Transverse colon (tissue), 4 donors: ENCODE measurements at regions not wholly inside any gene's neighbourhood (a gene's known extent, or its start where the extent isn't known, plus 50 kb on each side); places are given as distances from the start of the nearest gene placed in this dataset.

Experiments used
- DNase-seq: peaks from one replicate; pipeline ENCODE4 v3.0.0-alpha.2; 2019
- H3K27ac ChIP-seq, 4 donors: fragments of 200-600 bp; sonication (generic); 2 replicates each; pipeline ENCODE4 v1.5.1; 2016 to 2018; ENCODE audit warnings: inconsistent platforms in 4 of 4
- H3K27me3 ChIP-seq: fragments of 200-600 bp; sonication (generic); 2 replicates; pipeline ENCODE4 v1.5.1; 2017; ENCODE audit warnings: inconsistent platforms
- H3K36me3 ChIP-seq, 4 donors: fragments of 200-600 bp; sonication (generic); 2 replicates each; pipeline ENCODE4 v1.5.1; 2017 to 2019; ENCODE audit warnings: inconsistent platforms in 4 of 4
- H3K4me1 ChIP-seq, 4 donors: fragments of 200-600 bp; sonication (generic); 2 replicates each; pipeline ENCODE4 v1.5.1; 2017 to 2020; ENCODE audit warnings: inconsistent platforms in 4 of 4
- H3K4me3 ChIP-seq, 4 donors: fragments of 200-600 bp; sonication (generic); 1 replicate in 1 of 4; 2 replicates in 3 of 4; pipeline versions ENCODE4 v1.5.1 to v1.6.1; 2017 to 2019; ENCODE audit warnings: inconsistent platforms in 4 of 4
- H3K9me3 ChIP-seq, 2 donors: fragments of 200-600 bp; sonication (generic); 2 replicates each; pipeline ENCODE4 v1.5.1; 2017 to 2019; ENCODE audit warnings: inconsistent platforms in 2 of 2
- CTCF ChIP-seq, 5 experiments: fragments of 200-600 bp in 3 of 5; fragments of 450-650 bp in 2 of 5; sonication (generic) in 3 of 5; IDR thresholded peaks; 1 replicate in 2 of 5; 2 replicates in 3 of 5; pipeline ENCODE4 v1.5.1; 2016 to 2017; ENCODE audit warnings: antibody characterized with exemption in 5 of 5, inconsistent platforms in 3 of 5, mild to moderate bottlenecking in 2 of 5, moderate library complexity in 1 of 5
- EP300 ChIP-seq: sonication (generic); formaldehyde crosslinking; IDR thresholded peaks from one replicate; pipeline ENCODE4 v1.6.1; 2017; ENCODE audit warnings: antibody characterized with exemption, low read depth
- POLR2A ChIP-seq: fragments of 450-650 bp; IDR thresholded peaks from one replicate; pipeline ENCODE4 v1.6.1; 2016; ENCODE audit warnings: antibody characterized with exemption, mild to moderate bottlenecking, moderate library complexity
- POLR2AphosphoS5 ChIP-seq, 3 donors: sonication (generic); formaldehyde crosslinking; IDR thresholded peaks; one replicate each; pipeline ENCODE4 v1.6.1; 2016; ENCODE audit warnings: antibody characterized with exemption in 3 of 3
- WGBS, 2 donors: methylation state at CpG; one replicate each; pipeline ENCODE4 v1.1.5; 2018; ENCODE audit warnings: low coverage in 1 of 2; 5-methylcytosine and 5-hydroxymethylcytosine counted together
- in situ Hi-C, 4 donors: fragments of 200-750 bp; cut with MboI; loops; one replicate each; pipeline versions ENCODE4 v1.15.0 to v1.15.1; 2017; ENCODE audit warnings: low sequenced_read_pairs in 3 of 4, low pct_ligation_motif_present in 1 of 4, low pct_unique_long_range_greater_than_20kb in 1 of 4
- intact Hi-C: fragments of 100-400 bp; cut with DNase I; formaldehyde crosslinking; loops from one replicate; pipeline ENCODE4 v1.15.1; 2023; ENCODE audit warnings: low total_unique reads

GRCh38 chr2:66693076-66693965 is 258.4 kb downstream of the MEIS1 start:
- 48 to 58% methylated on average over 4 of the region's 4 CpGs for WGBS, 2 donors
- no peak for DNase-seq
- Histone ChIP-seq H3K27me3 (no peaks in the 10 kb centered on the region), H3K4me1 (peaks cover 0 to 4% (median 0%) of the 10 kb centered on the region in 4 donors), H3K4me3 (peak overlapping the region; percentile 3 to 37 (median 24)), H3K27ac (peak overlapping the region; percentile 31 to 79 (median 76)), H3K9me3 (no peaks in the 10 kb centered on the region), H3K36me3 (no peaks in the 10 kb centered on the region)
- intact Hi-C loops = loop anchor here (5.0 to 10.0 kb wide), 2 partner anchors 251 to 521 kb away; no protein-coding TSS in a partner anchor
- in situ Hi-C loops = loop anchor here in 3 of 4 donors (10.0 to 25.0 kb wide), 2 partner anchors 256 to 259 kb away; partner anchors contain the start of gene MEIS1 (in 3 of the 3)
- TF ChIP-seq POLR2AphosphoS5 (IDR thresholded peaks at IDR 0.05) (no peak), POLR2A (no peak), EP300 (no peak), CTCF (IDR thresholded peaks at IDR 0.05) (no peak)

GRCh38 chr2:66694087-66694860 is 259.3 kb downstream of the MEIS1 start:
- no peak for DNase-seq
- 49 to 56% methylated on average over 3 to 4 of the region's 4 CpGs for WGBS, 2 donors
- TF ChIP-seq EP300 (no peak), CTCF (IDR thresholded peaks at IDR 0.05) (no peak), POLR2A (no peak), POLR2AphosphoS5 (IDR thresholded peaks at IDR 0.05) (no peak)
- in situ Hi-C loops = loop anchor here in 3 of 4 donors (10.0 to 25.0 kb wide), 2 partner anchors 257 to 259 kb away; partner anchors contain the start of gene MEIS1 (in 3 of the 3)
- Histone ChIP-seq H3K4me3 (no peak overlapping the region), H3K36me3 (no peaks in the 10 kb centered on the region), H3K27me3 (no peaks in the 10 kb centered on the region), H3K4me1 (peaks cover 0 to 6% (median 2%) of the 10 kb centered on the region in 4 donors), H3K27ac (peak overlapping the region; percentile 31 to 79 (median 76)), H3K9me3 (no peaks in the 10 kb centered on the region)
- intact Hi-C loops = loop anchor here (5.0 to 10.0 kb wide), 2 partner anchors 252 to 521 kb away; no protein-coding TSS in a partner anchor

GRCh38 chr2:66695226-66695735 is 260.4 kb downstream of the MEIS1 start:
- Histone ChIP-seq H3K9me3 (no peaks in the 10 kb centered on the region), H3K4me1 (peaks cover 0 to 13% (median 6%) of the 10 kb centered on the region in 4 donors), H3K36me3 (no peaks in the 10 kb centered on the region), H3K27me3 (no peaks in the 10 kb centered on the region), H3K4me3 (no peak overlapping the region), H3K27ac (peak overlapping the region; percentile 31 to 79 (median 76))
- in situ Hi-C loops (loop anchor here in 3 of 4 donors (10.0 to 25.0 kb wide), 2 partner anchors 258 to 260 kb away; partner anchors contain the start of gene MEIS1 (in 3 of the 3)), intact Hi-C loops (loop anchor here (10.0 kb wide), 1 partner anchor 520 kb away; no protein-coding TSS in a partner anchor)
- 62 to 63% methylated on average over 3 to 4 of the region's 4 CpGs for WGBS, 2 donors
- DNase-seq = no peak
- TF ChIP-seq POLR2AphosphoS5 (IDR thresholded peaks at IDR 0.05) (no peak), CTCF (IDR thresholded peaks at IDR 0.05) (no peak), EP300 (no peak), POLR2A (no peak)
